ENCODE measurements at regions not wholly inside any gene's neighbourhood (a gene's known extent, or its start where the extent isn't known, plus 50 kb on each side); places are given as distances from the start of the nearest gene placed in this dataset.

GRCh38 chr5:27313549-27313948, 275.2 kb upstream of the CDH9 start:
- DNase-seq (ENCODE audit: low read depth): peak; percentile 35
- H3K4me3 ChIP-seq (ENCODE audit: low read depth, low read length): no peak overlapping the region
- peak; percentile 76 for TF ChIP-seq MYC (IDR thresholded peaks at IDR 0.05; ENCODE audit: low read depth, low read length)
- TF ChIP-seq CTCF (IDR thresholded peaks at IDR 0.05; ENCODE audit: low read depth, low read length): no peak
- TF ChIP-seq POLR2A (IDR thresholded peaks at IDR 0.05; ENCODE audit: extremely low read depth, insufficient read length): no peak
- TF ChIP-seq, protein P1, sequence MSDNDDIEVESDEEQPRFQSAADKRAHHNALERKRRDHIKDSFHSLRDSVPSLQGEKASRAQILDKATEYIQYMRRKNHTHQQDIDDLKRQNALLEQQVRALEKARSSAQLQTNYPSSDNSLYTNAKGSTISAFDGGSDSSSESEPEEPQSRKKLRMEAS (IDR thresholded peaks at IDR 0.05; ENCODE audit: low read depth, low read length): peak; percentile 72

DNA sequence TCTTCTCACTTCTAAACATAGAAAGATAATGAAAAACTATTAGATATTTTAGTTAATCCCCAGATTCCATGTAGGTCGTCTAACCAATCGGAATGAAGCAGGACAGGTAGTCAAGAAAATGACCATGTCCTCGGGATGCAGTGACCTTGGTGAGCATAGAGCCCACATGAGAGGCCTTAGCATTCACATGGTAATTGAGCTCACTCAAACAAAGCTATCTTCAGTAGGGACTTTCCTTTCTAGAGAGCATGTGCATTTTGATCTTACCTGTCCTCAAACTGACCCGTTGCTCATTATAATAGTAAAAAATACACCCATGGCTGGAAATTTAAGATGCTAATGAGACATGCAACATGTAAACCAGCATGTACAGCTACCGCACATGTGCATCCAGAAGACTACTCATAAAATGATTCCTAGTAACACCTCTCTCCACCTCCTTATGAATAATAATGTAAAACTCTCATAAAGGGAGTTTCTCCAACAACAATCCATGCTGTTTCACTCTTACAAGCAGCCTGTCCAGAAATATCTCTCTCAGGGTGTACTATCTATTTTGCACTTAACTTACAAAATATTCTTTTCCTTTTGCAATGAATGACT, 274.0 kb upstream of the CDH9 start:
- no peak for DNase-seq (ENCODE audit: low read depth)
- no peak overlapping the region for H3K4me3 ChIP-seq (ENCODE audit: low read depth, low read length)
- no peak for TF ChIP-seq CTCF (IDR thresholded peaks at IDR 0.05; ENCODE audit: low read depth, low read length)
- TF ChIP-seq MYC (IDR thresholded peaks at IDR 0.05; ENCODE audit: low read depth, low read length): no peak
- no peak for TF ChIP-seq POLR2A (IDR thresholded peaks at IDR 0.05; ENCODE audit: extremely low read depth, insufficient read length)
- TF ChIP-seq, protein P1 (IDR thresholded peaks at IDR 0.05; ENCODE audit: low read depth, low read length): no peak

GRCh38 chr5:27311544-27311943, 273.2 kb upstream of the CDH9 start:
- TF ChIP-seq MYC (IDR thresholded peaks at IDR 0.05; ENCODE audit: low read depth, low read length): no peak
- TF ChIP-seq POLR2A (IDR thresholded peaks at IDR 0.05; ENCODE audit: extremely low read depth, insufficient read length): no peak
- TF ChIP-seq, protein P1 (IDR thresholded peaks at IDR 0.05; ENCODE audit: low read depth, low read length): no peak
- no peak for TF ChIP-seq CTCF (IDR thresholded peaks at IDR 0.05; ENCODE audit: low read depth, low read length)
- H3K4me3 ChIP-seq (ENCODE audit: low read depth, low read length): no peak overlapping the region
- no peak for DNase-seq (ENCODE audit: low read depth)

- TF ChIP-seq CTCF (IDR thresholded peaks at IDR 0.05; ENCODE audit: low read depth, low read length) (no peak), POLR2A (IDR thresholded peaks at IDR 0.05; ENCODE audit: extremely low read depth, insufficient read length) (no peak), MYC (IDR thresholded peaks at IDR 0.05; ENCODE audit: low read depth, low read length) (no peak)
- TF ChIP-seq, protein P1 (IDR thresholded peaks at IDR 0.05; ENCODE audit: low read depth, low read length): no peak
- H3K4me3 ChIP-seq (ENCODE audit: low read depth, low read length): no peak overlapping the region
- no peak for DNase-seq (ENCODE audit: low read depth)
Measured at GRCh38 chr5:27308153-27308552, 269.8 kb upstream of the CDH9 start.

- no peak for DNase-seq (ENCODE audit: low read depth)
Measured at GRCh38 chr5:27290172-27290571, 251.8 kb upstream of the CDH9 start.

More at GRCh38 chr5:27290172-27290571, 251.8 kb upstream of the CDH9 start:
- no peak for TF ChIP-seq POLR2A (IDR thresholded peaks at IDR 0.05; ENCODE audit: extremely low read depth, insufficient read length)
- TF ChIP-seq MYC (IDR thresholded peaks at IDR 0.05; ENCODE audit: low read depth, low read length): no peak
- TF ChIP-seq, protein P1 (IDR thresholded peaks at IDR 0.05; ENCODE audit: low read depth, low read length): no peak
- no peak for TF ChIP-seq CTCF (IDR thresholded peaks at IDR 0.05; ENCODE audit: low read depth, low read length)
- no peak overlapping the region for H3K4me3 ChIP-seq (ENCODE audit: low read depth, low read length)
